Body of pancreas (tissue), 4 donors: ENCODE measurements at regions not wholly inside any gene's neighbourhood (a gene's known extent, or its start where the extent isn't known, plus 50 kb on each side); places are given as distances from the start of the nearest gene placed in this dataset.

ENCODE experiments used
- ATAC-seq: fragments of 150-250 bp; one replicate; pipeline ENCODE4 v1.9.1; 2016
- DNase-seq, 4 donors: peaks; one replicate each; pipeline ENCODE4 v3.0.0-alpha.2; 2019
- H3K27ac ChIP-seq, 4 donors: fragments of 200-600 bp; sonication (generic); 1 replicate in 3 of 4; 2 replicates in 1 of 4; pipeline versions ENCODE4 v1.5.1 to v1.6.1; 2016 to 2019; ENCODE audit warnings: mild to moderate bottlenecking in 1 of 4, mixed read lengths in 1 of 4, moderate library complexity in 1 of 4
- H3K27me3 ChIP-seq, 2 donors: fragments of 200-600 bp; sonication (generic); one replicate each; pipeline ENCODE4 v1.6.0; 2016; ENCODE audit warnings: mild to moderate bottlenecking in 1 of 2
- H3K36me3 ChIP-seq, 2 donors: fragments of 200-600 bp; sonication (generic); replicated peaks in 1 of 2; 2 replicates each; pipeline ENCODE4 v1.5.1; 2016; ENCODE audit warnings: low read depth in 2 of 2; ENCODE audit not compliant: insufficient read depth in 1 of 2
- H3K4me1 ChIP-seq: fragments of 200-600 bp; sonication (generic); one replicate; pipeline ENCODE4 v1.6.0; 2016
- H3K4me3 ChIP-seq, 2 donors: fragments of 200-600 bp; sonication (generic); 1 replicate in 1 of 2; 2 replicates in 1 of 2; pipeline ENCODE4 v1.5.1; 2016 to 2019
- H3K9me3 ChIP-seq, 3 donors: fragments of 200-600 bp; sonication (generic); 1 replicate in 2 of 3; 2 replicates in 1 of 3; pipeline ENCODE4 v1.5.1; 2016
- POLR2A ChIP-seq, 3 donors: fragments of 450-650 bp; IDR thresholded peaks; one replicate each; pipeline ENCODE4 v1.6.1; 2016; ENCODE audit warnings: antibody characterized with exemption in 3 of 3, mild to moderate bottlenecking in 2 of 3
- WGBS, 2 donors: methylation state at CpG; one replicate each; pipeline ENCODE4 v1.1.5; 2017; 5-methylcytosine and 5-hydroxymethylcytosine counted together
- intact Hi-C: fragments of 100-400 bp; cut with DNase I; formaldehyde crosslinking; loops from one replicate; pipeline ENCODE4 v1.15.1; 2023
- TF ChIP-seq, protein P1 (sequence below), 7 experiments: fragments of 450-650 bp in 4 of 7; fragments of 200-600 bp in 3 of 7; sonication (generic) in 3 of 7; IDR thresholded peaks; one replicate each; pipeline ENCODE4 v1.5.1; 2016 to 2019; ENCODE audit warnings: antibody characterized with exemption in 7 of 7

DNA sequence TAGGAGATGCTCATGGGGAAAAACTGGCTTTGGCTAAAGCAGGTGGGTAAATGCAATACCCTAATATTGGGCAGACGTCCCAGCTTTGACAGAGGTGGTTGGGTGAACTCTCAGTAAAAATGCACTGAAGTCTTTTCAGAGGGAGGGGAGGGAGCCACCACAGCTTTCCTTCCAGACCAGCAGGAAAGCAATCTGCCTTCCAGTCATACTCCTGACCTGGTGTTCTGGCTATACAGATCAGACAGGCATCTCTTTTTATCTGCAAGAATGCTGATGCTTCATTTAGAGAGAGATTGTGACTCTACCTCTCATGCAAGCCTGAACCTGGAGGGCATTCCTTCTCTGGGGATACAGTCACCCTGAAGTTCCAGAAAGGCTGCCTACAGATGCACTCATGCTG, 52.6 kb upstream of the ICA1 start:
- ATAC-seq (no peak), DNase-seq (no peak)
- TF ChIP-seq, protein P1, sequence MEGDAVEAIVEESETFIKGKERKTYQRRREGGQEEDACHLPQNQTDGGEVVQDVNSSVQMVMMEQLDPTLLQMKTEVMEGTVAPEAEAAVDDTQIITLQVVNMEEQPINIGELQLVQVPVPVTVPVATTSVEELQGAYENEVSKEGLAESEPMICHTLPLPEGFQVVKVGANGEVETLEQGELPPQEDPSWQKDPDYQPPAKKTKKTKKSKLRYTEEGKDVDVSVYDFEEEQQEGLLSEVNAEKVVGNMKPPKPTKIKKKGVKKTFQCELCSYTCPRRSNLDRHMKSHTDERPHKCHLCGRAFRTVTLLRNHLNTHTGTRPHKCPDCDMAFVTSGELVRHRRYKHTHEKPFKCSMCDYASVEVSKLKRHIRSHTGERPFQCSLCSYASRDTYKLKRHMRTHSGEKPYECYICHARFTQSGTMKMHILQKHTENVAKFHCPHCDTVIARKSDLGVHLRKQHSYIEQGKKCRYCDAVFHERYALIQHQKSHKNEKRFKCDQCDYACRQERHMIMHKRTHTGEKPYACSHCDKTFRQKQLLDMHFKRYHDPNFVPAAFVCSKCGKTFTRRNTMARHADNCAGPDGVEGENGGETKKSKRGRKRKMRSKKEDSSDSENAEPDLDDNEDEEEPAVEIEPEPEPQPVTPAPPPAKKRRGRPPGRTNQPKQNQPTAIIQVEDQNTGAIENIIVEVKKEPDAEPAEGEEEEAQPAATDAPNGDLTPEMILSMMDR (IDR thresholded peaks at IDR 0.05), result no peak
- no peak for TF ChIP-seq POLR2A (IDR thresholded peaks at IDR 0.05)
- H3K36me3 ChIP-seq, result no peaks in the 10 kb centered on the region
- H3K4me3 ChIP-seq, result no peak overlapping the region
- H3K27me3 ChIP-seq, result no peaks in the 10 kb centered on the region
- WGBS, 2 donors, result 38 to 50% methylated on average over 1 of the region's 1 CpG
- H3K27ac ChIP-seq, result no peak overlapping the region
- H3K9me3 ChIP-seq, result peaks cover 0 to 7% (median 0%) of the 10 kb centered on the region in 3 donors
- no peaks in the 10 kb centered on the region for H3K4me1 ChIP-seq
- intact Hi-C loops, result no loop called here

DNA sequence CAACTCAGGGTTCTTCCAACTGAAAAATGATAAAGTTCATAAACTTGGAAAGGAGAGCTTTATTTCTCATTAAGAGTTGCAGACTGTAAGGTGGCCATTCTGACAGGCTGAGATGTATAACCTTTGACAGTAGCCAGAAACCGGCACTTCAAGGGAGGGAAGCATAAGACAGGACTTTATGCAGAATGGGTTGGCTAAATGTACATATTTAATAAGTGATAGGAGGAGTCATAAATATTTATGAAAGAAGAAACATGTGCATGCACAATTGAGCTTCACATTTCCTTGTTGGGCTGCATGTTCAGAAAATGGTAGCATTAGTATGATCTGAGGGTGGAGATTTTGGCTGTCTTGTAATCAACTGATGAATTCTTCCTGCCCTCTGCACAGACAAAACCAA, 57.1 kb upstream of the ICA1 start:
- Histone ChIP-seq H3K27ac (no peak overlapping the region), H3K4me3 (no peak overlapping the region), H3K36me3 (no peaks in the 10 kb centered on the region), H3K9me3 (peaks cover 0 to 8% (median 0%) of the 10 kb centered on the region in 3 donors), H3K27me3 (no peaks in the 10 kb centered on the region), H3K4me1 (no peaks in the 10 kb centered on the region)
- 68 to 92% methylated on average over 1 of the region's 1 CpG for WGBS, 2 donors
- intact Hi-C loops, result no loop called here
- no peak for ATAC-seq
- TF ChIP-seq POLR2A (IDR thresholded peaks at IDR 0.05), result no peak
- TF ChIP-seq, protein P1 (IDR thresholded peaks at IDR 0.05), result no peak
- DNase-seq, result no peak

DNA sequence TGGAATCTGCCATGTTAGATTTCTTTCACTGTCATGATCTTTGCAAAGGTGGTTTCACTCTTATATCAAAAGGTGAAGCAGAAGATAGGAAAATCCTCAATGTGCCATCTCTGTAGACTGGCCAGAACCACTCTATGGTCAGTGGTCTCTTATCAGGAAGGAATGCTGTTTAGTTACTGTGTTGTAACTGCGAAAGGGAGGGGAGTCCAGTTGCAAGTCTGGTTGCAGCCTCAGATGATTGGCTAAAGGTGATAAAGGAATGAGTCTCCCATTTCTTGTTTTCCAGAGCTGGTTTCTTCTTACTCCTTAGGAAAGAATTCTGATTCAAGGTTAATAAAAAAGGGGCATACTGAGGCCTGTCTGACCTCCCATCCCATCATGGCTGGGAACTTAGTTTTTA, 58.2 kb upstream of the ICA1 start:
- Histone ChIP-seq H3K27ac (no peak overlapping the region), H3K4me1 (no peaks in the 10 kb centered on the region), H3K36me3 (no peaks in the 10 kb centered on the region), H3K4me3 (no peak overlapping the region), H3K27me3 (no peaks in the 10 kb centered on the region), H3K9me3 (peaks cover 0 to 8% (median 0%) of the 10 kb centered on the region in 3 donors)
- 55 to 71% methylated on average over 1 of the region's 1 CpG for WGBS, 2 donors
- intact Hi-C loops, result no loop called here
- DNase-seq (no peak), ATAC-seq (no peak)
- no peak for TF ChIP-seq POLR2A (IDR thresholded peaks at IDR 0.05)
- TF ChIP-seq, protein P1 (IDR thresholded peaks at IDR 0.05), result no peak

DNA sequence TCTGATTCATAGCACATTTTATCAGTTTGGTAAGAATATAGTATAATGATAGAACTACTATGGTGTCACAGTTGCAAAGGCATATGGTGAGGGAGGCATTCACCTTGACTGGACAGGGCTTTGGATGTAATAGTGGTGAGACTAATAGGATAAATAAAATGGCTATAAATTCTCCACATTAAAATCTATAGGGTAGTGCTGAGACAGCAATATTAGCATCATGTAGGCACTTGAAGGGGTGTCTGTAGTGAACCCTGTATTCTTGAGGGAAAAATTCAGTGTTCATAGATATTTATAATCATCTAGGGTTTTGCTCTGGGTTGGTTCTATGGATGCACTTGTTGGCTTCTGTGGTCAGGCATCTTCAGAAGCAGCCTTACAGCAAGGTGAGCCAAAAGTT, 59.3 kb upstream of the ICA1 start:
- peaks cover 0 to 8% (median 0%) of the 10 kb centered on the region in 3 donors for H3K9me3 ChIP-seq
- H3K36me3 ChIP-seq, result no peaks in the 10 kb centered on the region
- no peaks in the 10 kb centered on the region for H3K27me3 ChIP-seq
- DNase-seq (no peak), ATAC-seq (no peak)
- TF ChIP-seq, protein P1 (IDR thresholded peaks at IDR 0.05), result no peak
- TF ChIP-seq POLR2A (IDR thresholded peaks at IDR 0.05), result no peak
- intact Hi-C loops, result no loop called here
- no peak overlapping the region for H3K27ac ChIP-seq
- no peak overlapping the region for H3K4me3 ChIP-seq
- H3K4me1 ChIP-seq, result no peaks in the 10 kb centered on the region

DNA sequence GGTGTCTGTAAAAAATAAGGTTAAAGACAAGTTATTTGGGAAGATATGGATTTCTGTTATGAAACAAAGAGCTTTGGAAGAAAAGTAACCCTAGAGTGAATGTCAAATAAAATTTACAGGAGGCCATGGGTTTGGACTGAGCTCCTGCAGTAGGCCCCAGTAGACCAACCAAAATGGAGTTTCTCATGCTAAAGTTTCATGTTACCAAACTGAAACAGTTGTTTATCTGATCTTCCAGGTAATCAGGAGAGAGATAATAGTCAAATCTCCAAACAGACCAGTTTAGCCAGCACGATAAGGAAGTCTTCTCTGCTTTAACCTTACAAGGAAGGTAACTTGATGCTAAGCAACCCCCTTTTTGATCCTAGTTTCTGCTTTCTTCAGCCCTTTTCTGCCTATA, 60.7 kb upstream of the ICA1 start:
- Histone ChIP-seq H3K27me3 (no peaks in the 10 kb centered on the region), H3K4me1 (no peaks in the 10 kb centered on the region), H3K36me3 (no peaks in the 10 kb centered on the region), H3K4me3 (no peak overlapping the region), H3K9me3 (peaks cover 0 to 8% (median 0%) of the 10 kb centered on the region in 3 donors), H3K27ac (no peak overlapping the region)
- 71 to 83% methylated on average over 1 of the region's 1 CpG for WGBS, 2 donors
- DNase-seq, result no peak
- TF ChIP-seq POLR2A (IDR thresholded peaks at IDR 0.05), result no peak
- TF ChIP-seq, protein P1 (IDR thresholded peaks at IDR 0.05), result no peak
- ATAC-seq, result no peak
- intact Hi-C loops, result no loop called here
